GM12864 (cell line): ENCODE measurements at regions not wholly inside any gene's neighbourhood (a gene's known extent, or its start where the extent isn't known, plus 50 kb on each side); places are given as distances from the start of the nearest gene placed in this dataset.

Experiments
- DNase-seq: peaks from one replicate; pipeline ENCODE4 v3.0.0-alpha.2; 2011; ENCODE audit warnings: low read depth
- H3K4me3 ChIP-seq: 2 replicates; pipeline ENCODE4 v1.5.1; 2011; ENCODE audit warnings: mild to moderate bottlenecking, low read depth, low read length, control low read depth
- TF ChIP-seq, protein P1 (sequence below): IDR thresholded peaks from 2 replicates; pipeline ENCODE4 v1.5.1; 2011; ENCODE audit warnings: low read depth, mild to moderate bottlenecking, moderate library complexity, low read length, control low read depth, inconsistent platforms; ENCODE audit errors: missing control alignments

DNA sequence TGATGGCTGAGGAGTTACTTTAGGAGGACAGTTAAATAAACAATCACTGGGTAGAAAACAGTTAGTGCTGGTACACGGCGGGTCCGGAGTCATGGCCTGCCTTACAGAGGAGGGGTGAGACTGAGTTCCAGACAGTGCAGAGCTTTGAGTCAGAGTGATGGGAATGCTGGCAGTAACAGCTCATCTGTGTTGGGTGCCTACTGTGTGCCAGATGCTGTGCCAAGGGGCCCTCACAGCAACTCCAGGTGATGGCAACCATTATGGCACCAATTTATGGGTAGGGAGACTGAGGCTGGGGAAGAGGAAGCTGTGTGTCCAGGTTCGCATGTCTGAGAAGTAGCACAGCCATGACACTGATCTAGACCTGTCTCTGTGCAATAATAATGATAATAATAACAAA is 132.6 kb downstream of the CEBPB start:
- no peak for DNase-seq
- H3K4me3 ChIP-seq, result no peak overlapping the region
- TF ChIP-seq, protein P1, sequence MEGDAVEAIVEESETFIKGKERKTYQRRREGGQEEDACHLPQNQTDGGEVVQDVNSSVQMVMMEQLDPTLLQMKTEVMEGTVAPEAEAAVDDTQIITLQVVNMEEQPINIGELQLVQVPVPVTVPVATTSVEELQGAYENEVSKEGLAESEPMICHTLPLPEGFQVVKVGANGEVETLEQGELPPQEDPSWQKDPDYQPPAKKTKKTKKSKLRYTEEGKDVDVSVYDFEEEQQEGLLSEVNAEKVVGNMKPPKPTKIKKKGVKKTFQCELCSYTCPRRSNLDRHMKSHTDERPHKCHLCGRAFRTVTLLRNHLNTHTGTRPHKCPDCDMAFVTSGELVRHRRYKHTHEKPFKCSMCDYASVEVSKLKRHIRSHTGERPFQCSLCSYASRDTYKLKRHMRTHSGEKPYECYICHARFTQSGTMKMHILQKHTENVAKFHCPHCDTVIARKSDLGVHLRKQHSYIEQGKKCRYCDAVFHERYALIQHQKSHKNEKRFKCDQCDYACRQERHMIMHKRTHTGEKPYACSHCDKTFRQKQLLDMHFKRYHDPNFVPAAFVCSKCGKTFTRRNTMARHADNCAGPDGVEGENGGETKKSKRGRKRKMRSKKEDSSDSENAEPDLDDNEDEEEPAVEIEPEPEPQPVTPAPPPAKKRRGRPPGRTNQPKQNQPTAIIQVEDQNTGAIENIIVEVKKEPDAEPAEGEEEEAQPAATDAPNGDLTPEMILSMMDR, result no peak

- TF ChIP-seq, protein P1, result no peak
- DNase-seq, result no peak
- no peak overlapping the region for H3K4me3 ChIP-seq
Observed at GRCh38 chr20:50323777-50324775, 133.4 kb downstream of the CEBPB start.

- TF ChIP-seq, protein P1, result no peak
- DNase-seq, result no peak
- H3K4me3 ChIP-seq, result no peak overlapping the region
Observed at GRCh38 chr20:50325215-50325614, 134.6 kb downstream of the CEBPB start.

DNA sequence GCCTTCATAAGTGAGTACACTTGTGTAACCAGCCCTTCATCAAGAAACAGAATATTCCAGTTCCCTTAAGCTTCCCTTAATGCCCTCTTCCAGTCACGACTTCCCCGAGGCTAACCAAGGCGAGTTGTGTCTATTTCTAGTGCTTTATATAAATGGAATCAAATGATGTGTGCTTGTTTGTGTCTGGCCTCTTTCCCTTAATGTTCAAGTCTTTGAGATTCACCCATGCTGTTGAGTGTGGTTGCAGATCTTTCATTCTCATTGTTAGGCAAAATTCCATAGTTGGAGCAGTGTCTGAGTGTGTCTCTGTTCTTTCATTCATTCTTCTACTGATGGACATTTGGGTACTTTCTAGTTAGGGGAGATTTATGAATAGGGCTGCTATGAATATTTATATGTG is 135.0 kb downstream of the CEBPB start:
- DNase-seq, result no peak
- TF ChIP-seq, protein P1, result no peak
- H3K4me3 ChIP-seq, result no peak overlapping the region

DNA sequence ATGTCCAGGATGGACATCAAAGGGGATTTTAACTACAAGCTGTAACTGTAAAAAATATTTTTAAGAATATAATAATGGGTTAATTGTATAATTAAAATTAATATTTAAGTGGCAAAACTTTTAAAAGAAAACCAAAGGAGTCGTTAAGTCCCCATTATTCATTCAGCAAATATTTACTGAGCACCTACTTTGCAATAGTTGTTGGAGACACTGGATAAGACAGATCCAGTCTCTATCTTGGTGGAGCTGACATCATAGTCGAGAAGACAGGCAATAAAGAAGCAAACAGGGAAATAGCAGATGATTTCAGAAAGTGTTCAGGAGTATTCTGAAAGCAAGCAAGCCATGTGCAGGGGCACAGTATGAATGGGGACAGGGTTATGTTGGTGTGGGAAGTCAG is 137.0 kb downstream of the CEBPB start:
- TF ChIP-seq, protein P1, result no peak
- no peak overlapping the region for H3K4me3 ChIP-seq
- DNase-seq, result no peak

- TF ChIP-seq, protein P1, result no peak
- DNase-seq, result no peak
- no peak overlapping the region for H3K4me3 ChIP-seq
Observed at GRCh38 chr20:50328222-50328979, 137.8 kb downstream of the CEBPB start.
